ENCODE measurements at regions not wholly inside any gene's neighbourhood (a gene's known extent, or its start where the extent isn't known, plus 50 kb on each side); places are given as distances from the start of the nearest gene placed in this dataset.
"Not testable (repeated sequence)": the region's sequence is repeated elsewhere in the genome, so short reads cannot be mapped to it uniquely, and the experiment has no call there.

GRCh38 chr12:20126601-20127000 is 241.7 kb upstream of the PDE3A start:
- intact Hi-C loops (cut with micrococcal nuclease) = no loop called here
- Mint-ChIP-seq H3K36me3 (ENCODE audit: low read depth) (no peaks in the 10 kb centered on the region), H3K4me3 (ENCODE audit: low read depth) (no peak overlapping the region), H3K27me3 (ENCODE audit: low read depth) (no peaks in the 10 kb centered on the region), H3K4me1 (ENCODE audit: low read depth) (no peaks in the 10 kb centered on the region), H3K27ac (no peak overlapping the region), H3K9me3 (no peaks in the 10 kb centered on the region)
- no peak for DNase-seq (ENCODE audit: low spot score)

- no peaks in the 10 kb centered on the region for H3K36me3 Mint-ChIP-seq (ENCODE audit: low read depth)
- DNase-seq (ENCODE audit: low spot score) = no peak
- H3K9me3 Mint-ChIP-seq = no peaks in the 10 kb centered on the region
- no peak overlapping the region for H3K4me3 Mint-ChIP-seq (ENCODE audit: low read depth)
- H3K27ac Mint-ChIP-seq = no peak overlapping the region
- no peaks in the 10 kb centered on the region for H3K4me1 Mint-ChIP-seq (ENCODE audit: low read depth)
- intact Hi-C loops (cut with micrococcal nuclease) = no loop called here
- H3K27me3 Mint-ChIP-seq (ENCODE audit: low read depth) = no peaks in the 10 kb centered on the region
These were observed 240.9 kb upstream of the PDE3A start for GRCh38 chr12:20127413-20127812.

- no peak for DNase-seq (ENCODE audit: low spot score)
- H3K27me3 Mint-ChIP-seq (ENCODE audit: low read depth) = no peaks in the 10 kb centered on the region
- no peak overlapping the region for H3K27ac Mint-ChIP-seq
- H3K4me1 Mint-ChIP-seq (ENCODE audit: low read depth) = no peaks in the 10 kb centered on the region
- intact Hi-C loops (cut with micrococcal nuclease) = no loop called here
- no peaks in the 10 kb centered on the region for H3K36me3 Mint-ChIP-seq (ENCODE audit: low read depth)
- H3K9me3 Mint-ChIP-seq = no peaks in the 10 kb centered on the region
- H3K4me3 Mint-ChIP-seq (ENCODE audit: low read depth) = no peak overlapping the region
These were observed 239.4 kb upstream of the PDE3A start for GRCh38 chr12:20128928-20129327.

GRCh38 chr12:20132818-20133217 is 235.5 kb upstream of the PDE3A start:
- Mint-ChIP-seq H3K9me3 (no peaks in the 10 kb centered on the region), H3K27ac (no peak overlapping the region), H3K4me1 (ENCODE audit: low read depth) (no peaks in the 10 kb centered on the region), H3K4me3 (ENCODE audit: low read depth) (no peak overlapping the region), H3K36me3 (ENCODE audit: low read depth) (no peaks in the 10 kb centered on the region), H3K27me3 (ENCODE audit: low read depth) (no peaks in the 10 kb centered on the region)
- intact Hi-C loops (cut with micrococcal nuclease) = no loop called here
- DNase-seq (ENCODE audit: low spot score) = no peak

GRCh38 chr12:20134652-20135051 is 233.7 kb upstream of the PDE3A start:
- H3K27me3 Mint-ChIP-seq (ENCODE audit: low read depth) = no peaks in the 10 kb centered on the region
- H3K27ac Mint-ChIP-seq = no peak overlapping the region
- intact Hi-C loops (cut with micrococcal nuclease) = no loop called here
- H3K4me3 Mint-ChIP-seq (ENCODE audit: low read depth) = no peak overlapping the region
- H3K4me1 Mint-ChIP-seq (ENCODE audit: low read depth) = no peaks in the 10 kb centered on the region
- no peaks in the 10 kb centered on the region for H3K36me3 Mint-ChIP-seq (ENCODE audit: low read depth)
- H3K9me3 Mint-ChIP-seq = no peaks in the 10 kb centered on the region
- DNase-seq (ENCODE audit: low spot score) = no peak

GRCh38 chr12:20140751-20141150 is 227.6 kb upstream of the PDE3A start:
- no peak for DNase-seq (ENCODE audit: low spot score)
- Mint-ChIP-seq H3K36me3 (ENCODE audit: low read depth) (no peaks in the 10 kb centered on the region), H3K27me3 (ENCODE audit: low read depth) (no peaks in the 10 kb centered on the region), H3K9me3 (no peaks in the 10 kb centered on the region), H3K4me3 (ENCODE audit: low read depth) (no peak overlapping the region), H3K27ac (no peak overlapping the region), H3K4me1 (ENCODE audit: low read depth) (no peaks in the 10 kb centered on the region)
- intact Hi-C loops (cut with micrococcal nuclease) = no loop called here

GRCh38 chr12:20142316-20142715 is 226.0 kb upstream of the PDE3A start:
- no peaks in the 10 kb centered on the region for H3K36me3 Mint-ChIP-seq (ENCODE audit: low read depth)
- intact Hi-C loops (cut with micrococcal nuclease) = no loop called here
- no peaks in the 10 kb centered on the region for H3K9me3 Mint-ChIP-seq
- H3K4me1 Mint-ChIP-seq (ENCODE audit: low read depth) = no peaks in the 10 kb centered on the region
- DNase-seq (ENCODE audit: low spot score) = no peak
- H3K27me3 Mint-ChIP-seq (ENCODE audit: low read depth) = no peaks in the 10 kb centered on the region
- H3K4me3 Mint-ChIP-seq (ENCODE audit: low read depth) = no peak overlapping the region
- no peak overlapping the region for H3K27ac Mint-ChIP-seq

GRCh38 chr12:20142956-20143355 is 225.4 kb upstream of the PDE3A start:
- H3K4me1 Mint-ChIP-seq (ENCODE audit: low read depth) = no peaks in the 10 kb centered on the region
- H3K4me3 Mint-ChIP-seq (ENCODE audit: low read depth) = no peak overlapping the region
- no peak for DNase-seq (ENCODE audit: low spot score)
- no peak overlapping the region for H3K27ac Mint-ChIP-seq
- H3K27me3 Mint-ChIP-seq (ENCODE audit: low read depth) = no peaks in the 10 kb centered on the region
- intact Hi-C loops (cut with micrococcal nuclease) = no loop called here
- H3K36me3 Mint-ChIP-seq (ENCODE audit: low read depth) = no peaks in the 10 kb centered on the region
- H3K9me3 Mint-ChIP-seq = no peaks in the 10 kb centered on the region

- no peaks in the 10 kb centered on the region for H3K9me3 Mint-ChIP-seq
- no peak overlapping the region for H3K4me3 Mint-ChIP-seq (ENCODE audit: low read depth)
- H3K36me3 Mint-ChIP-seq (ENCODE audit: low read depth) = no peaks in the 10 kb centered on the region
- DNase-seq (ENCODE audit: low spot score) = no peak
- intact Hi-C loops (cut with micrococcal nuclease) = no loop called here
- H3K4me1 Mint-ChIP-seq (ENCODE audit: low read depth) = no peaks in the 10 kb centered on the region
- no peak overlapping the region for H3K27ac Mint-ChIP-seq
- no peaks in the 10 kb centered on the region for H3K27me3 Mint-ChIP-seq (ENCODE audit: low read depth)
These were observed 224.0 kb upstream of the PDE3A start for GRCh38 chr12:20144341-20144740.

GRCh38 chr12:20148241-20148640 is 220.1 kb upstream of the PDE3A start:
- Mint-ChIP-seq H3K27me3 (ENCODE audit: low read depth) (no peaks in the 10 kb centered on the region), H3K27ac (no peak overlapping the region), H3K36me3 (ENCODE audit: low read depth) (no peaks in the 10 kb centered on the region), H3K4me1 (ENCODE audit: low read depth) (no peaks in the 10 kb centered on the region), H3K9me3 (no peaks in the 10 kb centered on the region), H3K4me3 (ENCODE audit: low read depth) (no peak overlapping the region)
- DNase-seq (ENCODE audit: low spot score) = no peak
- intact Hi-C loops (cut with micrococcal nuclease) = no loop called here

- Mint-ChIP-seq H3K4me3 (ENCODE audit: low read depth) (no peak overlapping the region), H3K9me3 (no peaks in the 10 kb centered on the region), H3K36me3 (ENCODE audit: low read depth) (no peaks in the 10 kb centered on the region), H3K27ac (no peak overlapping the region), H3K4me1 (ENCODE audit: low read depth) (no peaks in the 10 kb centered on the region), H3K27me3 (ENCODE audit: low read depth) (no peaks in the 10 kb centered on the region)
- intact Hi-C loops (cut with micrococcal nuclease) = no loop called here
- no peak for DNase-seq (ENCODE audit: low spot score)
These were observed 217.4 kb upstream of the PDE3A start for GRCh38 chr12:20150835-20151422.

- Mint-ChIP-seq H3K27me3 (ENCODE audit: low read depth) (no peaks in the 10 kb centered on the region), H3K36me3 (ENCODE audit: low read depth) (no peaks in the 10 kb centered on the region), H3K27ac (no peak overlapping the region), H3K4me3 (ENCODE audit: low read depth) (no peak overlapping the region), H3K9me3 (no peaks in the 10 kb centered on the region), H3K4me1 (ENCODE audit: low read depth) (no peaks in the 10 kb centered on the region)
- no peak for DNase-seq (ENCODE audit: low spot score)
- intact Hi-C loops (cut with micrococcal nuclease) = no loop called here
These were observed 214.3 kb upstream of the PDE3A start for GRCh38 chr12:20154052-20154451.

- intact Hi-C loops (cut with micrococcal nuclease) = no loop called here
- no peaks in the 10 kb centered on the region for H3K36me3 Mint-ChIP-seq (ENCODE audit: low read depth)
- H3K27me3 Mint-ChIP-seq (ENCODE audit: low read depth) = no peaks in the 10 kb centered on the region
- H3K9me3 Mint-ChIP-seq = no peaks in the 10 kb centered on the region
- no peak overlapping the region for H3K4me3 Mint-ChIP-seq (ENCODE audit: low read depth)
- no peaks in the 10 kb centered on the region for H3K4me1 Mint-ChIP-seq (ENCODE audit: low read depth)
- DNase-seq (ENCODE audit: low spot score) = no peak
- H3K27ac Mint-ChIP-seq = no peak overlapping the region
These were observed 213.0 kb upstream of the PDE3A start for GRCh38 chr12:20155374-20155773.

- H3K9me3 Mint-ChIP-seq; intact Hi-C loops (cut with micrococcal nuclease); H3K4me1 Mint-ChIP-seq (ENCODE audit: low read depth); H3K27me3 Mint-ChIP-seq (ENCODE audit: low read depth); H3K36me3 Mint-ChIP-seq (ENCODE audit: low read depth); H3K27ac Mint-ChIP-seq; H3K4me3 Mint-ChIP-seq (ENCODE audit: low read depth); DNase-seq (ENCODE audit: low spot score): not testable (repeated sequence)
These were observed 207.4 kb upstream of the PDE3A start for GRCh38 chr12:20160899-20161298.
